A549 (cell line): ENCODE measurements at regions not wholly inside any gene's neighbourhood (a gene's known extent, or its start where the extent isn't known, plus 50 kb on each side); places are given as distances from the start of the nearest gene placed in this dataset.

ENCODE experiments used
- ATAC-seq, 2 experiments: fragments of 200-7000 bp in 1 of 2; fragments of >200 bp in 1 of 2; cut with Nextera tagmentation in 1 of 2; cut with Tn5 transposase in 1 of 2; 3 replicates each; pipeline versions ENCODE4 v1.8.0 to v1.9.1; 2018 to 2020; ENCODE audit warnings: mild to moderate bottlenecking in 1 of 2, moderate library complexity in 1 of 2
- CTCF ChIA-PET: fragments of 300-600 bp; sonication (Branson Sonifier 250); formaldehyde crosslinking; extraction: SDS; loops from one replicate; lab custom pipeline; 2021; ENCODE audit warnings: antibody characterized with exemption, inconsistent platforms; lab: Yijun Ruan, JAX
- POLR2A ChIA-PET: fragments of 350-600 bp; formaldehyde crosslinking; extraction: SDS; loops from one replicate; lab custom pipeline; 2021; ENCODE audit warnings: antibody characterized with exemption, inconsistent platforms; lab: Yijun Ruan, JAX
- DNase-seq, 2 experiments: peaks; one replicate each; pipeline versions ENCODE4 v3.0.0 to v3.0.0-alpha.2; 2011 to 2016; ENCODE audit warnings: low read depth in 1 of 2, low spot score in 1 of 2
- FAIRE-seq: peaks from 2 replicates; lab custom pipeline; 2011; peaks lifted over from hg19 to GRCh38; lab: Jason Lieb, UNC
- H3K27ac ChIP-seq, 2 experiments: fragments of >200 bp; sonication (Bioruptor Twin); formaldehyde crosslinking; 3 replicates each; pipeline ENCODE4 v1.5.1; 2016 to 2017
- H3K4me1 ChIP-seq: fragments of >200 bp; sonication (Bioruptor Twin); formaldehyde crosslinking; 3 replicates; pipeline ENCODE4 v1.6.1; 2016
- H3K4me2 ChIP-seq: fragments of >200 bp; sonication (Bioruptor Twin); formaldehyde crosslinking; 3 replicates; pipeline ENCODE4 v1.6.1; 2016
- H3K4me3 ChIP-seq: fragments of >200 bp; sonication (Bioruptor Twin); formaldehyde crosslinking; 3 replicates; pipeline ENCODE4 v1.5.1; 2016
- H3K9me3 ChIP-seq: fragments of >200 bp; sonication (Bioruptor Twin); formaldehyde crosslinking; 3 replicates; pipeline ENCODE4 v1.6.1; 2016
- ATOH8 ChIP-seq: fragments of 250-450 bp; sonication (Bioruptor Pico); IDR thresholded peaks from 2 replicates; pipeline ENCODE4 v1.5.0; 2020; ENCODE audit warnings: low read depth, mild to moderate bottlenecking, moderate library complexity
- BHLHE40 ChIP-seq: IDR thresholded peaks from 2 replicates; pipeline ENCODE4 v1.6.1; 2012; ENCODE audit warnings: low read depth, low read length, inconsistent platforms
- CBX2 ChIP-seq: fragments of 200-600 bp; sonication (generic); IDR thresholded peaks from 2 replicates; pipeline ENCODE4 v1.6.1; 2016; ENCODE audit warnings: low read depth, mild to moderate bottlenecking, borderline replicate concordance
- CBX8 ChIP-seq: fragments of 200-600 bp; sonication (generic); IDR thresholded peaks from 2 replicates; pipeline ENCODE4 v1.6.1; 2016
- CHD2 ChIP-seq: fragments of 150-350 bp; IDR thresholded peaks from 2 replicates; pipeline ENCODE4 v1.6.1; 2014; ENCODE audit warnings: low read length; ENCODE audit not compliant: partially characterized antibody
- CHD4 ChIP-seq: fragments of 200-600 bp; sonication (generic); IDR thresholded peaks from 2 replicates; pipeline ENCODE4 v1.6.1; 2016; ENCODE audit warnings: antibody characterized with exemption, mild to moderate bottlenecking, borderline replicate concordance
- ELK1 ChIP-seq: fragments of 150-350 bp; IDR thresholded peaks from 2 replicates; pipeline ENCODE4 v1.6.1; 2014; ENCODE audit warnings: low read depth, mild to moderate bottlenecking, low read length
- EP300 ChIP-seq, 2 experiments: fragments of >200 bp; sonication (Bioruptor Twin); formaldehyde crosslinking; IDR thresholded peaks; 2 replicates in 1 of 2; 3 replicates in 1 of 2; pipeline ENCODE4 v1.6.1; 2016 to 2017
- FOSL2 ChIP-seq, 2 experiments: fragments of 450-650 bp in 1 of 2; fragments of >200 bp in 1 of 2; sonication (Bioruptor Twin) in 1 of 2; formaldehyde crosslinking; IDR thresholded peaks; 2 replicates each; pipeline versions ENCODE4 v1.5.0 to v1.6.1; 2016 to 2020; ENCODE audit warnings: mild to moderate bottlenecking in 1 of 2, moderate library complexity in 1 of 2
- FOXS1 ChIP-seq: fragments of 250-450 bp; sonication (Bioruptor Pico); IDR thresholded peaks from 2 replicates; pipeline ENCODE4 v1.5.0; 2020; ENCODE audit warnings: mild to moderate bottlenecking, moderate library complexity
- GATA3 ChIP-seq: IDR thresholded peaks from 2 replicates; pipeline ENCODE4 v1.6.1; 2012; ENCODE audit warnings: borderline replicate concordance
- HOXB13 ChIP-seq: fragments of 250-450 bp; sonication (Bioruptor Pico); IDR thresholded peaks from 2 replicates; pipeline ENCODE4 v1.5.0; 2020; ENCODE audit warnings: low read depth, mild to moderate bottlenecking, moderate library complexity
- MAFK ChIP-seq: fragments of 450-650 bp; IDR thresholded peaks from 2 replicates; pipeline ENCODE4 v1.6.1; 2014; ENCODE audit not compliant: partially characterized antibody
- MAX ChIP-seq: IDR thresholded peaks from 2 replicates; pipeline ENCODE4 v1.6.1; 2012
- MAZ ChIP-seq: fragments of 150-350 bp; IDR thresholded peaks from 2 replicates; pipeline ENCODE4 v1.6.1; 2014; ENCODE audit warnings: antibody characterized with exemption, low read depth, low read length, borderline replicate concordance
- NPAS2 ChIP-seq: fragments of 250-450 bp; sonication (Bioruptor Pico); IDR thresholded peaks from 2 replicates; pipeline ENCODE4 v1.8.0; 2022; ENCODE audit warnings: mild to moderate bottlenecking, moderate library complexity, borderline replicate concordance
- NR3C1 ChIP-seq: fragments of >200 bp; sonication (Bioruptor Twin); formaldehyde crosslinking; IDR thresholded peaks from 3 replicates; pipeline ENCODE4 v1.6.1; 2017
- POLR2A ChIP-seq: IDR thresholded peaks from 2 replicates; pipeline ENCODE4 v1.6.1; 2012; ENCODE audit warnings: mild to moderate bottlenecking, low read length
- POLR2AphosphoS2 ChIP-seq: conservative IDR thresholded peaks from 2 replicates; pipeline ENCODE4 v1.6.1; 2012; ENCODE audit warnings: low read length, improper control_type of control experiment, inconsistent platforms
- RAD21 ChIP-seq, 2 experiments: fragments of >200 bp in 1 of 2; sonication (Bioruptor Twin) in 1 of 2; formaldehyde crosslinking in 1 of 2; IDR thresholded peaks in 1 of 2; conservative IDR thresholded peaks in 1 of 2; 2 replicates in 1 of 2; 3 replicates in 1 of 2; pipeline ENCODE4 v1.6.1; 2012 to 2018; ENCODE audit warnings: inconsistent platforms in 1 of 2
- RARB ChIP-seq: fragments of 250-450 bp; sonication (Bioruptor Pico); IDR thresholded peaks from 2 replicates; pipeline ENCODE4 v1.8.0; 2021; ENCODE audit warnings: mild to moderate bottlenecking, moderate library complexity
- SMC3 ChIP-seq: fragments of >200 bp; sonication (Bioruptor Twin); formaldehyde crosslinking; IDR thresholded peaks from 3 replicates; pipeline ENCODE4 v1.6.1; 2018; ENCODE audit warnings: inconsistent platforms
- SREBF2 ChIP-seq: fragments of 450-650 bp; IDR thresholded peaks from 2 replicates; pipeline ENCODE4 v1.6.1; 2014; ENCODE audit warnings: mild to moderate bottlenecking, moderate library complexity
- TFCP2L1 ChIP-seq: fragments of 250-450 bp; sonication (Bioruptor Pico); IDR thresholded peaks from 2 replicates; pipeline ENCODE4 v1.5.0; 2021; ENCODE audit warnings: mild to moderate bottlenecking
- ZFP36 ChIP-seq: fragments of 450-650 bp; IDR thresholded peaks from 2 replicates; pipeline ENCODE4 v1.6.1; 2014; ENCODE audit warnings: borderline replicate concordance; ENCODE audit not compliant: partially characterized antibody
- ZSCAN20 ChIP-seq: fragments of 250-450 bp; sonication (Bioruptor Pico); IDR thresholded peaks from 2 replicates; pipeline ENCODE4 v1.8.0; 2022; ENCODE audit warnings: mild to moderate bottlenecking, moderate library complexity
- WGBS: methylation state at CpG from one replicate; pipeline ENCODE4 v1.1.6; 2017; ENCODE audit errors: missing lambda C conversion rate; 5-methylcytosine and 5-hydroxymethylcytosine counted together

GRCh38 chr13:84536906-84537305, 654.6 kb upstream of the SLITRK1 start:
- TF ChIP-seq RARB (CRISPR knock-in tag) (no peak), CBX8 (no peak), POLR2AphosphoS2 (no peak), MAFK (no peak), ATOH8 (CRISPR knock-in tag) (no peak), RAD21 (conservative IDR thresholded peaks at IDR 0.05 in 1 of 2, IDR thresholded peaks at IDR 0.05 in 1 of 2) (no peak)
- Histone ChIP-seq H3K4me2 (no peak overlapping the region), H3K4me1 (no peaks in the 10 kb centered on the region), H3K4me3 (no peak overlapping the region), H3K27ac (no peak overlapping the region), H3K9me3 (no peaks in the 10 kb centered on the region)
- CTCF ChIA-PET: no interaction called here
- FAIRE-seq: no peak
- no peak for ATAC-seq
- POLR2A ChIA-PET: no interaction called here
- WGBS: 10% methylated on average over 2 of the region's 2 CpGs
- no peak for DNase-seq

GRCh38 chr13:84528408-84529070, 646.3 kb upstream of the SLITRK1 start:
- FAIRE-seq: no peak

GRCh38 chr13:84525865-84526264, 643.6 kb upstream of the SLITRK1 start:
- no peak overlapping the region for H3K27ac ChIP-seq
- DNase-seq: no peak
- no peak for ATAC-seq
- POLR2A ChIA-PET: no interaction called here
- TF ChIP-seq ZFP36 (no peak), CHD4 (no peak), MAZ (no peak)
- H3K4me3 ChIP-seq: no peak overlapping the region
- no peaks in the 10 kb centered on the region for H3K9me3 ChIP-seq
- CTCF ChIA-PET: no interaction called here
- H3K4me2 ChIP-seq: no peak overlapping the region
- no peak for FAIRE-seq
- no peaks in the 10 kb centered on the region for H3K4me1 ChIP-seq

More at GRCh38 chr13:84528408-84529070, 646.3 kb upstream of the SLITRK1 start:
- WGBS: 38% methylated on average over 1 of the region's 3 CpGs
- no peak for ATAC-seq
- no peaks in the 10 kb centered on the region for H3K4me1 ChIP-seq
- TF ChIP-seq TFCP2L1 (CRISPR knock-in tag): no peak
- TF ChIP-seq CBX2: no peak
- TF ChIP-seq RARB (CRISPR knock-in tag): no peak
- TF ChIP-seq CHD4: no peak
- no peak for TF ChIP-seq POLR2A
- no peak for TF ChIP-seq GATA3
- TF ChIP-seq FOXS1 (CRISPR knock-in tag): no peak
- TF ChIP-seq, all 56 proteins: peak for 0
- DNase-seq: no peak
- Histone ChIP-seq H3K27ac (no peak overlapping the region), H3K9me3 (no peaks in the 10 kb centered on the region), H3K4me2 (no peak overlapping the region), H3K4me3 (no peak overlapping the region)
- CTCF ChIA-PET: no interaction called here
- POLR2A ChIA-PET: no interaction called here

GRCh38 chr13:84524586-84524985, 642.3 kb upstream of the SLITRK1 start:
- Histone ChIP-seq H3K4me2 (no peak overlapping the region), H3K27ac (no peak overlapping the region), H3K4me1 (no peaks in the 10 kb centered on the region), H3K4me3 (no peak overlapping the region), H3K9me3 (no peaks in the 10 kb centered on the region)
- TF ChIP-seq NPAS2 (CRISPR knock-in tag) (no peak), POLR2AphosphoS2 (no peak), RAD21 (conservative IDR thresholded peaks at IDR 0.05 in 1 of 2, IDR thresholded peaks at IDR 0.05 in 1 of 2) (no peak), HOXB13 (CRISPR knock-in tag) (no peak), ZSCAN20 (CRISPR knock-in tag) (no peak), ELK1 (no peak), ZFP36 (no peak), BHLHE40 (no peak), NR3C1 (no peak), FOSL2 (IDR thresholded peaks at IDR 0.05) (no peak), FOSL2 (CRISPR knock-in tag; IDR thresholded peaks at IDR 0.05) (no peak), SMC3 (no peak), MAX (no peak), EP300 (IDR thresholded peaks at IDR 0.05) (no peak), CHD2 (no peak), SREBF2 (no peak)
- ChIA-PET CTCF (no interaction called here), POLR2A (no interaction called here)
- DNase-seq: no peak
- 29% methylated on average over 3 of the region's 3 CpGs for WGBS
- no peak for FAIRE-seq
- no peak for ATAC-seq
